H9 (cell line): ENCODE measurements at regions not wholly inside any gene's neighbourhood (a gene's known extent, or its start where the extent isn't known, plus 50 kb on each side); places are given as distances from the start of the nearest gene placed in this dataset.

Experiments
- DNase-seq: peaks from one replicate; pipeline ENCODE4 v3.0.0-alpha.2; 2017
- H2AFZ ChIP-seq: one replicate; pipeline ENCODE4 v1.6.1; 2013; ENCODE audit warnings: mild to moderate bottlenecking, low read length, control low read depth, moderate library complexity
- H2AK5ac ChIP-seq: 2 replicates; pipeline ENCODE4 v1.6.1; 2013; ENCODE audit warnings: low read length, control low read depth, mixed read lengths; ENCODE audit not compliant: insufficient read length
- H2BK120ac ChIP-seq: one replicate; pipeline ENCODE4 v1.6.1; 2013; ENCODE audit warnings: low read depth, mild to moderate bottlenecking, low read length, control low read depth, inconsistent platforms; ENCODE audit not compliant: poor library complexity, severe bottlenecking
- H2BK12ac ChIP-seq: 2 replicates; pipeline ENCODE4 v1.6.1; 2013; ENCODE audit warnings: low read length, control low read depth, mixed read lengths, low read depth; ENCODE audit not compliant: insufficient read length
- H2BK15ac ChIP-seq: 2 replicates; pipeline ENCODE4 v1.6.1; 2013; ENCODE audit warnings: low read depth, low read length, control low read depth
- H2BK20ac ChIP-seq: one replicate; pipeline ENCODE4 v1.6.1; 2013; ENCODE audit warnings: low read depth, mild to moderate bottlenecking, low read length, control low read depth, inconsistent platforms; ENCODE audit not compliant: poor library complexity, severe bottlenecking
- H2BK5ac ChIP-seq: 2 replicates; pipeline ENCODE4 v1.6.1; 2013; ENCODE audit warnings: low read length, control low read depth, mixed read lengths; ENCODE audit not compliant: insufficient read length
- H3K14ac ChIP-seq: 2 replicates; pipeline ENCODE4 v1.6.1; 2013; ENCODE audit warnings: low read length, control low read depth; ENCODE audit not compliant: insufficient read depth
- H3K18ac ChIP-seq: 2 replicates; pipeline ENCODE4 v1.6.1; 2013; ENCODE audit warnings: low read depth, mild to moderate bottlenecking, mixed read lengths, low read length, control low read depth; ENCODE audit not compliant: insufficient read length
- H3K23ac ChIP-seq: 2 replicates; pipeline ENCODE4 v1.6.1; 2013; ENCODE audit warnings: low read length, control low read depth, mixed read lengths, low read depth; ENCODE audit not compliant: insufficient read length
- H3K23me2 ChIP-seq: 2 replicates; pipeline ENCODE4 v1.6.1; 2013; ENCODE audit warnings: low read depth, mild to moderate bottlenecking, mixed read lengths, low read length, control low read depth; ENCODE audit not compliant: insufficient read length, poor library complexity, severe bottlenecking
- H3K27ac ChIP-seq: 2 replicates; pipeline ENCODE4 v1.5.1; 2013; ENCODE audit warnings: low read length, control low read depth, mixed read lengths, low read depth; ENCODE audit not compliant: insufficient read length
- H3K27me3 ChIP-seq: 2 replicates; pipeline ENCODE4 v1.6.1; 2013; ENCODE audit warnings: low read length, control low read depth, inconsistent platforms; ENCODE audit not compliant: insufficient read depth
- H3K4ac ChIP-seq: 2 replicates; pipeline ENCODE4 v1.6.1; 2013; ENCODE audit warnings: low read depth, mild to moderate bottlenecking, control low read depth, inconsistent platforms, low read length, moderate library complexity
- H3K4me1 ChIP-seq: 2 replicates; pipeline ENCODE4 v1.6.1; 2013; ENCODE audit warnings: low read length, control low read depth, inconsistent platforms; ENCODE audit not compliant: insufficient read depth
- H3K4me2 ChIP-seq: 2 replicates; pipeline ENCODE4 v1.6.1; 2013; ENCODE audit warnings: low read length, control low read depth, mixed read lengths; ENCODE audit not compliant: insufficient read length, insufficient read depth
- H3K56ac ChIP-seq: 2 replicates; pipeline ENCODE4 v1.6.1; 2013; ENCODE audit warnings: low read depth, mild to moderate bottlenecking, mixed read lengths, low read length, control low read depth; ENCODE audit not compliant: insufficient read length
- H3K79me1 ChIP-seq: 2 replicates; pipeline ENCODE4 v1.6.1; 2013; ENCODE audit warnings: low read depth, mild to moderate bottlenecking, moderate library complexity, low read length, control low read depth, inconsistent platforms; ENCODE audit not compliant: insufficient read depth, poor library complexity, severe bottlenecking
- H3K79me2 ChIP-seq: 2 replicates; pipeline ENCODE4 v1.6.1; 2013; ENCODE audit warnings: low read length, control low read depth, inconsistent platforms; ENCODE audit not compliant: insufficient read depth
- H3K9ac ChIP-seq: 2 replicates; pipeline ENCODE4 v1.6.1; 2013; ENCODE audit warnings: low read length, control low read depth, mixed read lengths; ENCODE audit not compliant: insufficient read length; ENCODE audit errors: extremely low read depth
- H3K9me3 ChIP-seq: one replicate; pipeline ENCODE4 v1.6.1; 2013; ENCODE audit warnings: low read depth, low read length, inconsistent platforms; ENCODE audit not compliant: control insufficient read depth
- H3T11ph ChIP-seq: one replicate; pipeline ENCODE4 v1.6.1; 2013; ENCODE audit warnings: mild to moderate bottlenecking, low read length, control low read depth, inconsistent platforms
- H4K20me1 ChIP-seq: one replicate; pipeline ENCODE4 v1.6.1; 2013; ENCODE audit not compliant: control insufficient read depth, insufficient read length, insufficient read depth
- H4K5ac ChIP-seq: 2 replicates; pipeline ENCODE4 v1.6.1; 2013; ENCODE audit warnings: low read depth, mild to moderate bottlenecking, mixed read lengths, low read length, control low read depth; ENCODE audit not compliant: insufficient read length
- H4K8ac ChIP-seq: replicated peaks from 2 replicates; pipeline ENCODE4 v1.6.1; 2013; ENCODE audit warnings: low read length, control low read depth, mixed read lengths, low read depth; ENCODE audit not compliant: insufficient read length
- H4K91ac ChIP-seq: 2 replicates; pipeline ENCODE4 v1.6.1; 2013; ENCODE audit warnings: low read depth, mild to moderate bottlenecking, moderate library complexity, mixed read lengths, low read length, control low read depth; ENCODE audit not compliant: insufficient read length
- H3K27ac Mint-ChIP-seq, 3 experiments: 2 replicates in 2 of 3; 3 replicates in 1 of 3; pipeline ENCODE4 v1.8.0; 2020 to 2021; ENCODE audit warnings: mixed read lengths in 3 of 3, mild to moderate bottlenecking in 1 of 3, moderate library complexity in 1 of 3
- H3K27me3 Mint-ChIP-seq: 2 replicates; pipeline ENCODE4 v1.8.0; 2021; ENCODE audit warnings: low read depth, mild to moderate bottlenecking, moderate library complexity, mixed read lengths
- H3K36me3 Mint-ChIP-seq, 3 experiments: 2 replicates in 2 of 3; 3 replicates in 1 of 3; pipeline ENCODE4 v1.8.0; 2020 to 2021; ENCODE audit warnings: low read depth in 3 of 3, mixed read lengths in 3 of 3; ENCODE audit not compliant: insufficient read depth in 1 of 3
- H3K4me1 Mint-ChIP-seq, 2 experiments: 2 replicates each; pipeline ENCODE4 v1.8.0; 2020; ENCODE audit warnings: mixed read lengths in 2 of 2
- H3K4me3 Mint-ChIP-seq, 2 experiments: 2 replicates in 1 of 2; 3 replicates in 1 of 2; pipeline ENCODE4 v1.8.0; 2020 to 2021; ENCODE audit warnings: mild to moderate bottlenecking in 2 of 2, mixed read lengths in 2 of 2, moderate library complexity in 1 of 2
- H3K9me3 Mint-ChIP-seq, 2 experiments: 2 replicates in 1 of 2; 3 replicates in 1 of 2; pipeline ENCODE4 v1.8.0; 2020; ENCODE audit warnings: mild to moderate bottlenecking in 2 of 2, mixed read lengths in 2 of 2, moderate library complexity in 1 of 2
- WGBS: extraction: QIAGEN DNeasy Blood & Tissue Kit; methylation state at CpG from one replicate; pipeline ENCODE4 v1.1.7; 2013; ENCODE audit warnings: missing lambda C conversion rate, low lambda C conversion rate, mixed read lengths; ENCODE audit not compliant: insufficient read length; ENCODE audit errors: extremely low coverage; 5-methylcytosine and 5-hydroxymethylcytosine counted together
- TF ChIP-seq, protein P1 (sequence below): fragments of 200-600 bp; sonication (generic); conservative IDR thresholded peaks from 3 replicates; pipeline ENCODE4 v1.8.0; 2021; ENCODE audit warnings: antibody characterized with exemption, mild to moderate bottlenecking

DNA sequence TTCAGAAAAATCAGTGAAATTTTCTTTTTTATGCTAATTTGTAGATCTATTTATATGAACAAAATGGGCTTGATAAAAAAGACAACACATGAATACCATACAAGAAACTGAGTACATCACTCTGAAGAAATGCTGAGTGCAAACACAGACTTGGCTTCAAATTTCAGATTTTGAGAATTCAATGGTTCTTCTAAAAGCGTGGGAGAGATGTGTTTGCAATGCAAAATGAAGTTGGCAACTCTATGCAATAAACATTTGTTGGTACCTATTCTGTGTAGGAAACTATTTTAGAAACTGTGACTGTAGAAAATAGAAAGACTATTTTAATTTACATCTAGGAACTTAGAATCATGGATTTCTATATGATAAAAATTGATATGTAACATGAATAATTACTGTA is 1834.1 kb upstream of the CELF4 start:
- Histone ChIP-seq H3K14ac (no peak overlapping the region), H3K79me2 (no peaks in the 10 kb centered on the region), H3K79me1 (no peaks in the 10 kb centered on the region), H2BK120ac (no peak overlapping the region), H3K18ac (no peak overlapping the region), H2AK5ac (no peak overlapping the region), H3K23me2 (no peaks in the 10 kb centered on the region), H2BK12ac (no peak overlapping the region), H2BK15ac (no peak overlapping the region), H3K56ac (no peak overlapping the region), H4K8ac (no peak overlapping the region), H3K4ac (no peak overlapping the region), H3K23ac (no peak overlapping the region), H3K9ac (no peak overlapping the region), H3K9me3 (no peaks in the 10 kb centered on the region), H2BK5ac (no peak overlapping the region), H3K27me3 (no peaks in the 10 kb centered on the region), H4K91ac (no peak overlapping the region), H3K27ac (no peak overlapping the region), H4K20me1 (no peaks in the 10 kb centered on the region), H3K4me2 (no peak overlapping the region), H3K4me1 (no peaks in the 10 kb centered on the region; the same call in 1 of the 2 replicates), H4K5ac (no peak overlapping the region), H3T11ph (no peak overlapping the region), H2BK20ac (no peak overlapping the region), H2AFZ (no peak overlapping the region)
- TF ChIP-seq, protein P1, sequence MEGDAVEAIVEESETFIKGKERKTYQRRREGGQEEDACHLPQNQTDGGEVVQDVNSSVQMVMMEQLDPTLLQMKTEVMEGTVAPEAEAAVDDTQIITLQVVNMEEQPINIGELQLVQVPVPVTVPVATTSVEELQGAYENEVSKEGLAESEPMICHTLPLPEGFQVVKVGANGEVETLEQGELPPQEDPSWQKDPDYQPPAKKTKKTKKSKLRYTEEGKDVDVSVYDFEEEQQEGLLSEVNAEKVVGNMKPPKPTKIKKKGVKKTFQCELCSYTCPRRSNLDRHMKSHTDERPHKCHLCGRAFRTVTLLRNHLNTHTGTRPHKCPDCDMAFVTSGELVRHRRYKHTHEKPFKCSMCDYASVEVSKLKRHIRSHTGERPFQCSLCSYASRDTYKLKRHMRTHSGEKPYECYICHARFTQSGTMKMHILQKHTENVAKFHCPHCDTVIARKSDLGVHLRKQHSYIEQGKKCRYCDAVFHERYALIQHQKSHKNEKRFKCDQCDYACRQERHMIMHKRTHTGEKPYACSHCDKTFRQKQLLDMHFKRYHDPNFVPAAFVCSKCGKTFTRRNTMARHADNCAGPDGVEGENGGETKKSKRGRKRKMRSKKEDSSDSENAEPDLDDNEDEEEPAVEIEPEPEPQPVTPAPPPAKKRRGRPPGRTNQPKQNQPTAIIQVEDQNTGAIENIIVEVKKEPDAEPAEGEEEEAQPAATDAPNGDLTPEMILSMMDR, result no peak
- DNase-seq, result no peak
- Mint-ChIP-seq H3K27me3 (no peaks in the 10 kb centered on the region), H3K36me3 (peaks cover 4 to 13% (median 11%) of the 10 kb centered on the region in 3 experiments; a peak in 5 of 7 replicates), H3K4me1 (no peaks in the 10 kb centered on the region), H3K27ac (no peak overlapping the region), H3K9me3 (peaks cover 13 to 14% of the 10 kb centered on the region in 2 experiments), H3K4me3 (no peak overlapping the region)
- WGBS, result no CpG with 5 or more reads among the region's 1 CpG
